ENCODE measurements at regions not wholly inside any gene's neighbourhood (a gene's known extent, or its start where the extent isn't known, plus 50 kb on each side); places are given as distances from the start of the nearest gene placed in this dataset.

GRCh38 chr12:5220835-5221234, 177.2 kb downstream of the KCNA5 start:
- TF ChIP-seq, protein P1, sequence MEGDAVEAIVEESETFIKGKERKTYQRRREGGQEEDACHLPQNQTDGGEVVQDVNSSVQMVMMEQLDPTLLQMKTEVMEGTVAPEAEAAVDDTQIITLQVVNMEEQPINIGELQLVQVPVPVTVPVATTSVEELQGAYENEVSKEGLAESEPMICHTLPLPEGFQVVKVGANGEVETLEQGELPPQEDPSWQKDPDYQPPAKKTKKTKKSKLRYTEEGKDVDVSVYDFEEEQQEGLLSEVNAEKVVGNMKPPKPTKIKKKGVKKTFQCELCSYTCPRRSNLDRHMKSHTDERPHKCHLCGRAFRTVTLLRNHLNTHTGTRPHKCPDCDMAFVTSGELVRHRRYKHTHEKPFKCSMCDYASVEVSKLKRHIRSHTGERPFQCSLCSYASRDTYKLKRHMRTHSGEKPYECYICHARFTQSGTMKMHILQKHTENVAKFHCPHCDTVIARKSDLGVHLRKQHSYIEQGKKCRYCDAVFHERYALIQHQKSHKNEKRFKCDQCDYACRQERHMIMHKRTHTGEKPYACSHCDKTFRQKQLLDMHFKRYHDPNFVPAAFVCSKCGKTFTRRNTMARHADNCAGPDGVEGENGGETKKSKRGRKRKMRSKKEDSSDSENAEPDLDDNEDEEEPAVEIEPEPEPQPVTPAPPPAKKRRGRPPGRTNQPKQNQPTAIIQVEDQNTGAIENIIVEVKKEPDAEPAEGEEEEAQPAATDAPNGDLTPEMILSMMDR (conservative IDR thresholded peaks at IDR 0.05), result no peak
- no peak for TF ChIP-seq ZFX (IDR thresholded peaks at IDR 0.05)

Data from C4-2B (cell line).